ENCODE measurements at regions not wholly inside any gene's neighbourhood (a gene's known extent, or its start where the extent isn't known, plus 50 kb on each side); places are given as distances from the start of the nearest gene placed in this dataset.

- no peak overlapping the region for H4K5ac ChIP-seq (ENCODE audit: insufficient read length, low read depth, low read length)
- H3K14ac ChIP-seq (ENCODE audit: insufficient read length): no peak overlapping the region
- H3K23me2 ChIP-seq (ENCODE audit: low read depth, low read length): no peaks in the 10 kb centered on the region
- peak overlapping the region; percentile 61 for H2BK12ac ChIP-seq (ENCODE audit: low read depth, low read length)
- peaks cover 3 to 14% (median 6%) of the 10 kb centered on the region in 4 experiments; a peak in 5 of 7 replicates for H3K4me1 ChIP-seq (replicated peaks in 1 of 4; ENCODE audit: control insufficient read depth in 3 of 4, insufficient read depth in 4 of 4, low read length in 3 of 4)
- H2AK5ac ChIP-seq (ENCODE audit: low read depth, low read length): peak overlapping the region; percentile 57; the same call in 1 of the 2 replicates
- no peaks in the 10 kb centered on the region for H3K27me3 ChIP-seq (replicated peaks in 1 of 4; ENCODE audit: control insufficient read depth in 3 of 4, extremely low read depth in 1 of 4, insufficient read depth in 3 of 4, low read length in 3 of 4)
- ChIA-PET POLR2A (ENCODE audit: partially characterized antibody) (interaction anchor here (1.6 kb wide), 1 partner anchor 20 kb away, joined by 3 read pairs; no protein-coding TSS in a partner anchor), CTCF (ENCODE audit: partially characterized antibody) (interaction anchor here (0.5 to 3.4 kb wide), 24 partner anchors 7 to 642 kb away, joined by 3 to 17 read pairs (median 4); no protein-coding TSS in a partner anchor)
- no peak overlapping the region for H3K27ac ChIP-seq (ENCODE audit: low read depth, low read length)
- H3K23ac ChIP-seq (ENCODE audit: insufficient read length): no peak overlapping the region
- H2BK5ac ChIP-seq (ENCODE audit: low read depth, low read length): peak overlapping the region; percentile 19; the same call in 1 of the 2 replicates
- H4K8ac ChIP-seq (ENCODE audit: extremely low read depth, insufficient read depth, low read length): no peak overlapping the region
- 76% methylated on average over 11 of the region's 11 CpGs; no CpG with 5 or more reads in 1 of the 2 experiments for WGBS, 2 experiments (ENCODE audit: extremely low coverage in 1 of 2, insufficient coverage in 1 of 2, insufficient read length in 1 of 2, insufficient replicate concordance in 2 of 2, low coverage in 1 of 2, low lambda C conversion rate in 2 of 2, missing lambda C conversion rate in 1 of 2)
- H3K36me3 ChIP-seq (ENCODE audit: control insufficient read depth in 2 of 4, insufficient read depth in 4 of 4, low read length in 3 of 4): no peaks in the 10 kb centered on the region
- H3K18ac ChIP-seq (ENCODE audit: extremely low read depth, low read length): no peak overlapping the region
- no peaks in the 10 kb centered on the region for H4K20me1 ChIP-seq (replicated peaks in 1 of 2; ENCODE audit: control insufficient read depth in 1 of 2, insufficient read depth in 2 of 2, low read length in 2 of 2)
- TF ChIP-seq CBX8 (IDR thresholded peaks at IDR 0.05; ENCODE audit: borderline replicate concordance, low read depth, low read length) (no peak), RAD21 (IDR thresholded peaks at IDR 0.05 in 1 of 2, conservative IDR thresholded peaks at IDR 0.05 in 1 of 2; ENCODE audit: low read depth in 2 of 2, low read length in 2 of 2) (peak; percentile 61 to 74), TEAD4 (IDR thresholded peaks at IDR 0.05; ENCODE audit: low read depth, low read length) (0 out of 2 replicates have a peak, but pooled peaks have one; percentile 14), CTCF (IDR thresholded peaks at IDR 0.05; ENCODE audit: control extremely low read depth in 1 of 3, insufficient read depth in 1 of 3, low read depth in 1 of 3, low read length in 3 of 3) (peak in 2 of 3 experiments; percentile 61 to 88; a peak in 3 of 4 replicates), NRF1 (IDR thresholded peaks at IDR 0.05; ENCODE audit: low read depth, low read length) (no peak), E2F6 (IDR thresholded peaks at IDR 0.05) (no peak)
- H3K79me2 ChIP-seq (ENCODE audit: control insufficient read depth in 1 of 2, insufficient read depth in 2 of 2, low read length in 2 of 2): no peaks in the 10 kb centered on the region
- H4K91ac ChIP-seq (replicated peaks; ENCODE audit: insufficient read length, low read length): no peak overlapping the region
- H3K56ac ChIP-seq (replicated peaks; ENCODE audit: insufficient read length, low read depth, low read length): no peak overlapping the region
- no peaks in the 10 kb centered on the region for H3K79me1 ChIP-seq (ENCODE audit: low read depth, low read length)
- H2BK20ac ChIP-seq (ENCODE audit: low read length): peak overlapping the region; percentile 68; the same call in 1 of the 2 replicates
- no peak overlapping the region for H3K4me3 ChIP-seq (ENCODE audit: extremely low read depth in 1 of 4, insufficient read depth in 2 of 4, low read depth in 3 of 4, low read length in 4 of 4)
- H2BK120ac ChIP-seq (replicated peaks; ENCODE audit: low read depth, low read length): no peak overlapping the region
- H2BK15ac ChIP-seq (ENCODE audit: low read length): no peak overlapping the region
- H3K4ac ChIP-seq (replicated peaks; ENCODE audit: insufficient read length, low read depth, low read length): no peak overlapping the region
- H2AFZ ChIP-seq (ENCODE audit: low read length): no peak overlapping the region; the same call in none of the 2 replicates
- H3K4me2 ChIP-seq (ENCODE audit: insufficient read depth in 1 of 2, low read depth in 2 of 2, low read length in 2 of 2): no peak overlapping the region
- no peak for DNase-seq (ENCODE audit: low read depth in 1 of 2, low spot score in 2 of 2)
- no peak overlapping the region for H3K9ac ChIP-seq (replicated peaks in 1 of 4; ENCODE audit: extremely low read depth in 1 of 4, low read depth in 3 of 4, low read length in 3 of 4)
- no peaks in the 10 kb centered on the region for H3K9me3 ChIP-seq (ENCODE audit: insufficient read depth in 2 of 2, low read depth in 1 of 2, low read length in 1 of 2)
- FAIRE-seq: peak; percentile 96
These were observed 389.2 kb downstream of the PLPP3 start for GRCh38 chr1:56189946-56190805.
